ENCODE measurements at regions not wholly inside any gene's neighbourhood (a gene's known extent, or its start where the extent isn't known, plus 50 kb on each side); places are given as distances from the start of the nearest gene placed in this dataset.
A peak's percentile ranks its signal among the peaks of the same experiment; 100 is the strongest.

DNA sequence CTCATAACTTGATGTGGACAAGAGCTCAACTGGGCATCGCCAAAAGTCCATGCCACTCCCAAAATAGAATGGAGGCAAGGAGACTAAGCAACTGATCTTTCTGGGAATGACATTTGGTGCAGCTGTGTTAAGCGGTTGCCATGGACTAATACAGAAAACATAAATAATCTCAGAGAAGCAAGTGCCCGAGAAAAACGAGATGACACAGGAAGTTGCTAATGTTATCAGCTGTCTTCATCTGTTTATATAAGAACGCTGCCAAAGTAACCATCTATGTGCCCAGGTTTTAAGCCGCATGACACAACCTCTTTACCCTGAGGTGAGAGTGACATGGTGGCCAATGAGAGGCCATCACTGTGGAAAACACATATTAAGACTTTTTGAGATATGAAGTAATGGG lies 54.9 kb upstream of the SACS start:
- DNase-seq: peak in 1 of 2 donors; percentile 22

- DNase-seq: no peak
Measured at GRCh38 chr13:23496255-23496654, 62.8 kb upstream of the SACS start.

DNA sequence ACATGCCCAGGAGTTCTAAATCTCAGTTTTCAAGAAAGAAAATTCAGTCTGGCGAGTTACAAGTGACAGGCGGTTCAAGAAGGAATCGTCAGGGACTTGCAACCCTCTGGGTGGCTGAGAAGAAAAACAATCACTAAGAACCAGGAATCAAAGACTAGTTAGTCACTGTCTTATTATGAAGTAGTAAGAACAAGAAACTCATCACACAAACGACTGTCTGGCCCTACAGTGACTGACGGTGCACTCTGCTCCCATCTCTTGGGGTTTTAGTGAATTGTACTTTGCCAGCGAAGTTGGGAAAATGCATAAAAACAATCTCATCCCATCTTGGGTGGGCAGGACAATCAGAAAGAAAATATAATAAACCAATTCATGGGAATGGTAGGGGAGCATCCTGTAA lies 63.7 kb upstream of the SACS start:
- DNase-seq: no peak

DNA sequence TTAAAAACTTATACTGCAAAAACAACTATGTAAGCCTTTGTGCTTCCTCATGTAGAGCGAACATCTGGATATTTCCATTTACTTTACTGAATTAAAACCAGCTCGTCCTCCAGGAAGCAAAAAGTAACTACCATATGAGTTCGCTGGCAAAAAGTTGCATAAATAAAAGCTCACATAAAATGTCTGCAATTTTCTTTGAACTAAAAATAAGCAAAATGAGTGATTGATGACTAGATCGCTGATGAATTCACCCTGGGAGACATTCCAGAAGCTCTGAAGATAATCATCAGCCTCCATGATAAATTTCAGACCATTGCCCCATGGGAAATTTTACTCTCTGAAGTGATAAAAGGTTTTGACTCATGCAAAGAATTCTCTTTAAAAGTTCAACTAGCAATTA lies 67.3 kb upstream of the SACS start:
- no peak for DNase-seq

GRCh38 chr13:23504180-23504579 lies 66.0 kb upstream of the TNFRSF19 start:
- DNase-seq: no peak

- no peak for DNase-seq
Measured at GRCh38 chr13:23505007-23505406, 65.2 kb upstream of the TNFRSF19 start.

DNA sequence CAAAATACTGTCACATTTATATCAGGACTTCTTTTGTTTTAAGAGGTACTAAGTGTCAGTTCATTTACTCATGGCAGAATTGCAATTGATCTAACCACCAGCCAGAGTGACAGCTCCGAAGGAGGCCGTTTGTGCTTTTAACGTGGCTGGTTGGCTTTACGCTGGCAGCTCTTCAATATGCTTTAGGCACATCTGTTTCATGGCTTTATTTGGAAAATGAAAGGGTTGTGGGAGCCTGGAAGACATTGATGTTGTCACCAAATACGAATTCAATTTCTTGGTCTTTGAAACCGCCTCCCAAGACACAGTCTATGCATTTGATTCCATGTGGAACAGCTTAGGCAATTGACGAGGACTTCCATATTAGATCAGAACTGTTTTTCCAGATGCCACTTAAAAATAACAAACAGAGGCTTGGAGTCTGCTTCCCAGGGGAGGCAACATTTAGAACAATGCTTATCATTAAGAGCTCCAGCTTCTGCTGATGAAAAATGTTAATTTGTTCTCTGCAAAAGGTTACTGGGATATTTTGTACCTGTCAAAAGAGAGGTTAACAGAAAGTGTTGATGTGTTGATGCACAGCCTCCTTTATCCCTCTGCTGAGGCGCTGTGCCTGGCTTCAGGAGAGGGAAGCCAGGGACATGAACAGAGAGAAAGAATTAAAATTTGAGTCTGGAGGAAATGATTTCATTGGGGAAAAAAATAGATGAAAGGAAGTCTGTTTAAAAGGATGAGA lies 64.0 kb upstream of the TNFRSF19 start:
- no peak for DNase-seq

GRCh38 chr13:23506807-23507291 lies 63.4 kb upstream of the TNFRSF19 start:
- DNase-seq: no peak

- DNase-seq: no peak
Measured at GRCh38 chr13:23509781-23510543, 60.2 kb upstream of the TNFRSF19 start.

- DNase-seq: no peak
Measured at GRCh38 chr13:23510544-23510916, 59.7 kb upstream of the TNFRSF19 start.

GRCh38 chr13:23510979-23511735 lies 59.1 kb upstream of the TNFRSF19 start:
- peak in 1 of 2 donors; percentile 7 for DNase-seq

DNA sequence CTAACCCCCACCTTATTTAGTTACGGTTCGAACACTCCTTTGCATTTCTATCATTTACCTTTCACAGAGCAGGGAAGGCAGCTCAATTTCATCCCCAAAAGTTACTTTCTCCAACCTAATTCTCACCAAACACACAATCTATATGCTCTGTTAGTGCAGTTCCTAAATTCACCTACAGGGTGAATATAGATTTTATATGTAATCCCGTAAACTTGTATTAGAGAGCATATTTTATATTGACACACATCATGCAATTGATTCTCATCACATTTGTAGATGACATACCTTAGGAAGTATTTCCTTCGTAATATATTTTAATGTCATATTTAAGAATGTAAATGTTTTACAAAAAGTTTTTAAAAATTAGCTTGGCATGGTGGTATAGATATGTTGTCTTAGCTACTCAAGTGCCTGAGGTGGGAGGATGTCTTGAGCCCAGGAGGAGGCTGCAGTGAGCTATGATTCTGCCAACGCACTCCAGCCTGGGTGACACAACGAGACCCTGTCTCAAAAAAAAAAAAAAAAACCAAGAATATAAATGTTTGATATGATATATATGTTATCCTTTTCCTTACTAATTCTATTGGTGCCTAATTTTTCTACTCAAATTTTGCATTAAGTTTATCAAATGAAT lies 57.3 kb upstream of the TNFRSF19 start:
- no peak for DNase-seq

DNA sequence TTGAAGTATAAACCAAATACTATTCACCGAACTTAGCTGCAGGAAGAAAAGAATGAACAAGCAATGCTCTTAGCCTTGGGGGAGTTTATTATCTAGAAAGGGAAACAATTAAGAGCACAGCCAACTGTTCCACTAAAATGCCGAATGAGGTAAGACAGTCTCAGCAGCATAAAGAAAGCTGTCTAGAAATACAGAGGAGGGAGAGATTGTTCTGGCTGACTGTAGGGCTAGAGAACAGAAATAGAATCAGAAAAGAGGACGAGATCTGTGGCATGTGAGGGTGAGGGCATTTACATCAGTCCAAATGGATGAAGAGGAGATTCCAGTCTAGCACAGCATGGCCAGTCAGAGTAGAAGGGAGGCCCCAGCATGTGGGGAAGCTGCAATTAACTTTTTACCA lies 56.8 kb upstream of the TNFRSF19 start:
- no peak for DNase-seq

- no peak for DNase-seq
Measured at GRCh38 chr13:23514076-23514475, 56.1 kb upstream of the TNFRSF19 start.

DNA sequence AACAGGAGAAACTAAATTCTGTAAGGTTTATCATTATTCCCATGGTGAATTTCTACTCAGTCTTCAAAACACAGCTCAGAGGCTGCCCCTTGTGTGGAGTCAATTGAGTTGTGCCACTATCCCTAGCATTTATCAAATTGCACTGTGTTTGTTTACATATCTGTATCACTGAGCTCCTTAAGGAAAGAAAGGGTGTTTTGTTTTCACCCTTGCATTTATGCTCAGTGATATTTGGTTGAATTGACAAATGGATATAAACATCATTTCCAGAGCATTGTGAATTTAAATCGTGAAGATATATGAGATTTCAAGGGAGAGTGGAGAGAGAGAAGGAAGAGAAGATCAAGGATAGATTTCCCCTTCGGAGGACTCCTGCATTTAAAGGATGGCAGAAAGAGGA lies 55.1 kb upstream of the TNFRSF19 start:
- DNase-seq: no peak

GRCh38 chr13:23516190-23516589 lies 54.0 kb upstream of the TNFRSF19 start:
- DNase-seq: no peak

DNA sequence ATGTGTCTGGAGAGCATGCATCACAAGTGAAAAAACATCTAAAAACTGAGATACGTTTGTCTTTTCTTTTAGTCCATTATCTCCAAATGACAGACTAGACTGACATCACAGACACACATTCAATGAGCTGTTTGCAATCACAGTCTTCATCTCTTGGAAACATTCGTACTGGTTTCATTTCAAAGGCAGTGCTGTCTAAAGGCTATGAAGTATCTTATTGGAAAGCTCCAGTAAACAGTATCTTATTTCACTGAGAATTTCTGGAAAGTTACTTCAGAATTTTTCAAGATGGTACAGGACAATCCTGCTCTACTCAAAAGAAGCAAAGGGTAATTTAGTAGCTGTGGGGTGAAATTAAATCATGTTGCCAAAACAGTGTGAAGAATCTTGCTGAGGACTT lies 53.5 kb upstream of the TNFRSF19 start:
- DNase-seq: no peak

- no peak for DNase-seq
Measured at GRCh38 chr13:23518231-23518630, 52.0 kb upstream of the TNFRSF19 start.

Data from CD4-positive, alpha-beta T cell treated with Interleukin-4 for 1 hour (primary cell).